Activated CD4-positive, alpha-beta T cell treated with anti-CD3 and anti-CD28 coated beads for 36 hours (primary cell): ENCODE measurements at regions not wholly inside any gene's neighbourhood (a gene's known extent, or its start where the extent isn't known, plus 50 kb on each side); places are given as distances from the start of the nearest gene placed in this dataset.

Experiments
- ATAC-seq: fragments of 200-7000 bp; cut with Tn5 transposase; one replicate; pipeline ENCODE4 v1.10.0; 2021; ENCODE audit warnings: mild to moderate bottlenecking, moderate library complexity
- CTCF ChIA-PET: fragments of 350-600 bp; sonication (Branson Sonifier 250); formaldehyde crosslinking; loops from one replicate; lab custom pipeline; 2021; ENCODE audit warnings: antibody characterized with exemption; lab: Charles Lee
- POLR2A ChIA-PET: fragments of 350-600 bp; sonication (Branson Sonifier 250); formaldehyde crosslinking; loops from one replicate; lab custom pipeline; 2021; ENCODE audit warnings: antibody characterized with exemption, inconsistent platforms; lab: Charles Lee
- DNase-seq: peaks from one replicate; pipeline ENCODE4 v3.0.0-alpha.2; 2020
- H3K27ac Mint-ChIP-seq: one replicate; pipeline ENCODE4 v1.8.0; 2021; ENCODE audit warnings: mixed read lengths
- H3K27me3 Mint-ChIP-seq: one replicate; pipeline ENCODE4 v1.8.0; 2021; ENCODE audit warnings: mixed read lengths
- H3K36me3 Mint-ChIP-seq: one replicate; pipeline ENCODE4 v1.8.0; 2021; ENCODE audit warnings: low read depth, mixed read lengths
- H3K4me1 Mint-ChIP-seq: one replicate; pipeline ENCODE4 v1.8.0; 2021; ENCODE audit warnings: mixed read lengths
- H3K4me3 Mint-ChIP-seq: one replicate; pipeline ENCODE4 v1.8.0; 2021; ENCODE audit warnings: mild to moderate bottlenecking, moderate library complexity, mixed read lengths
- H3K9me3 Mint-ChIP-seq: one replicate; pipeline ENCODE4 v1.8.0; 2021; ENCODE audit warnings: low read depth, mixed read lengths
- intact Hi-C, 2 experiments: fragments of 100-400 bp; cut with DNase I in 1 of 2; cut with micrococcal nuclease in 1 of 2; formaldehyde crosslinking; loops; one replicate each; pipeline versions ENCODE4 v1.14.2 to v1.15.1; 2022 to 2024; cut with DNase I, micrococcal nuclease

DNA sequence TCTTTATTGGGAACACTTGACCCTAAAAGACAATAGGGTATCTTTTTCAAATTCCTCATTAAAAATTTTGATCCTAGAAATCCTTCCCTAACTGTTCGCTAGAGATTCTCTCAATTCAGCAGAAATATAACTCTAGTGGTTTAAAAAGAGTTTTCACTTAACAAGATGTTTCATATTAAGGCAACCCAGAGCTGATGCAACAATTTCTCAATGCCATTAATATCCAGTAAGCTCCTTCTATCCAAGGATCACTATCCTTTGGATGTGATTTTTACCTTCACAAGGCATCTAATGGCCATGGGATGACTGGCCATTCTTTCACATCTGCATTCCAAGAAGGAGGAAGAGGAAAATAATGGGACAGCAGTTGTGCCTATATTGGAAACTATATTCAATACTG, 183.4 kb downstream of the ANKRD50 start:
- ATAC-seq (no peak), DNase-seq (no peak)
- intact Hi-C loops = no loop called here
- ChIA-PET POLR2A (no interaction called here), CTCF (no interaction called here)
- H3K27me3 Mint-ChIP-seq = no peaks in the 10 kb centered on the region
- no peak overlapping the region for H3K27ac Mint-ChIP-seq
- H3K4me1 Mint-ChIP-seq = no peaks in the 10 kb centered on the region
- no peaks in the 10 kb centered on the region for H3K36me3 Mint-ChIP-seq
- no peak overlapping the region for H3K4me3 Mint-ChIP-seq
- H3K9me3 Mint-ChIP-seq = no peaks in the 10 kb centered on the region

DNA sequence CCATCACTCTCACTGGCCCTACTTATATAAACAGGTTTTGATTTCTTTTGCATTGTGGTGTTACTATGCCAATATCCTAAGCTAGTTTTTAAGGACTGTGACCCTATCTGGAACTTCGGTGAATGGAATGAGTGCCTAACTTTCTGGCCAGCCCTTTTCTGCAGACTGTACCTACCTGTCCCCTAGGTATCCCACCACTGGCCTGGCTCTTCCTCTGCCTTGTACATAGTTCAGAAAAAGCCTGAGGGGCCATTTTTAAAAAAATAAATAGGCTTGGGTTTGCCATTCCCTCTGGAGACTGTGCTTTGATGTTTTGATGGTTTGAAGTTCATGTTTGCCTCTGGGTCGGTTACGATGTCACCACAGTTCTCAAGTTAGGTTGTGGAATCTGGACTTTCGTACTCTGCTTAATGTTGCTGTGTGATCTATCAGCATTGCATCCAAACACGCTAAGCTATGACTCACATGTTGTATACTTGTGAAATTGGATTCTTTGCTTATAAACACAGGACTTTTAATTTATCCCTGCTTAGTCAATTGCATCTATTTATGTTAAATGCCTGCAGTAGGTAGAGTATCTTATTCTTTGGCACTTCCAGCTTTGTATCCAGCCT, 182.0 kb downstream of the ANKRD50 start:
- no peaks in the 10 kb centered on the region for H3K36me3 Mint-ChIP-seq
- CTCF ChIA-PET = no interaction called here
- no peaks in the 10 kb centered on the region for H3K27me3 Mint-ChIP-seq
- no peak overlapping the region for H3K4me3 Mint-ChIP-seq
- H3K27ac Mint-ChIP-seq = no peak overlapping the region
- intact Hi-C loops = no loop called here
- POLR2A ChIA-PET = no interaction called here
- H3K9me3 Mint-ChIP-seq = no peaks in the 10 kb centered on the region
- no peaks in the 10 kb centered on the region for H3K4me1 Mint-ChIP-seq
- DNase-seq (no peak), ATAC-seq (no peak)

DNA sequence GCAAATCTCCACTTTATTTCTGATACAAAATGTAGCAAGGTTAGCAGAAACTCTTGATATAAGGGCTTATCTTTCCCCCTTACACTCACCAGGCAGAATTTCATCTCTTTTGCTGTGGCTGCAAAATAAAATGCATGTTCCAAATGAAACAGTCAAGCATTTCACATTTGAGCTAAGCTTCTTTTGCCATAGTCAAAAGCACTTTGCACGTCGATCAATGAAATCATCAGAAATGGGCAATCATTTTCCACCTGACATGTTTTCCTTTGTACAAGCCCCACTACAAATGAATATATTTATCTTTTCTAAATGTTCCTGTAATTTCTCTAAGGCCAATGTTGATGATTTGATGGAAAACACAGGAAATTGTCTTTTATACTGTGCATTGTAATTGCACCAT, 178.4 kb downstream of the ANKRD50 start:
- Mint-ChIP-seq H3K9me3 (no peaks in the 10 kb centered on the region), H3K27me3 (no peaks in the 10 kb centered on the region), H3K36me3 (no peaks in the 10 kb centered on the region), H3K4me1 (no peaks in the 10 kb centered on the region), H3K27ac (no peak overlapping the region), H3K4me3 (no peak overlapping the region)
- no peak for DNase-seq
- intact Hi-C loops = no loop called here
- ChIA-PET CTCF (no interaction called here), POLR2A (no interaction called here)
- ATAC-seq = no peak

DNA sequence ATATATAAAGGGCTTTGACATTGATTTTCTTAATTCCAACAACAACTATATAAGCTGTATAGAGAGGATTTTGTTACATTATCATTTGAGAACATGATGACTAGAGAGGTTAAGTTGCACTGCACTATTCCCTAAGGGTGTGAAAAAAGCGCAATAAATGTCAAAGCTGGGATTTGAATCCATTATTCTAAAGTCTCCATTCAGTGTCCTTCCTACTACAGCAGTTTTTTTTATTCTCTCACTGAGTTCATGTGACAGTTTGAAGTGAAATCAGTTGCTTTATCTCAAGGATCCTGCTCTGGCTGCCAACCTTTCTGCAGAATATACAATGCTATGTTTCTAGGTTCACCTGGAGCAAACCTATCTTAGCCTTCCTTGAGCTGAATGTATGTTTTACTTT, 177.5 kb downstream of the ANKRD50 start:
- intact Hi-C loops = no loop called here
- POLR2A ChIA-PET = no interaction called here
- Mint-ChIP-seq H3K27me3 (no peaks in the 10 kb centered on the region), H3K36me3 (no peaks in the 10 kb centered on the region), H3K9me3 (no peaks in the 10 kb centered on the region), H3K27ac (no peak overlapping the region), H3K4me1 (no peaks in the 10 kb centered on the region), H3K4me3 (no peak overlapping the region)
- CTCF ChIA-PET = no interaction called here
- no peak for DNase-seq
- ATAC-seq = no peak

DNA sequence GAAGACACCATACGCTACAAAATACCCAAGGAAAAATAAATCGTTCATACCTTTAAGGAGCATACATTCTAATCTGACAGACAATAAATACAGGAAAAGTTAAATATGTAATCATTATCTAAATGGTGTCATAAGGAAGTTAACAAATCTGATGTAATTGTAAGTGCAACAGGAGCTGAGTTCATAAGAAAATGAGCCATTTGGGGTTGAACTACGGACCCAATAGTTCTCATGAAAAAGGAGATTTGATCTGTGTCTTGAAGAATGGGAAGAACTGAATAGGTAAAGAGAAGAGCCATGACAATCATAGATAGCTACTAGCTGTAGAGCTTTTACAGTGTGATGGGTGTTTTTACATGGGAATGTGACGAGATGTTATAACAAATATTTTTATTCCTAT, 175.6 kb downstream of the ANKRD50 start:
- Mint-ChIP-seq H3K4me3 (no peak overlapping the region), H3K27ac (no peak overlapping the region), H3K9me3 (no peaks in the 10 kb centered on the region), H3K27me3 (no peaks in the 10 kb centered on the region), H3K4me1 (no peaks in the 10 kb centered on the region), H3K36me3 (no peaks in the 10 kb centered on the region)
- ChIA-PET POLR2A (no interaction called here), CTCF (no interaction called here)
- intact Hi-C loops = no loop called here
- ATAC-seq = no peak
- no peak for DNase-seq

DNA sequence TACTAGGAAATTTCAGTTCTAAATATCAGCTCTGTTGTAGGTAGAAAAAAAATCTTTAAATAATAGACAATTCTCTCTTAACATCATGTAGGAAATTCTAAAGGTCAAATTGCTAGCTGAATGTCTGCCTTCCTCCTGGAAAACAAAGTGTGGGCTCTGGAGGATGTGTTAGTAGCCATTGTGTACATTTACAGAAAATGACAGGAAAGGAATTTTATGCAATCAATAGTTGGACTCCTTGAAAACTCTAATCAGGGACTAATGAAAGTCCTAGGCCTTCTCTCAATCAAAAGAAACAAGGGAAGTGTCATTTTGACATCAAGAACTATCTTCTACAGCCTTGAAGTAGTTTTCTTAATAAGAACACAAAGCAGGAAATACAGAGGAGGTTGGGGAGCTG, 174.6 kb downstream of the ANKRD50 start:
- intact Hi-C loops = no loop called here
- DNase-seq (no peak), ATAC-seq (no peak)
- ChIA-PET CTCF (no interaction called here), POLR2A (no interaction called here)
- Mint-ChIP-seq H3K36me3 (no peaks in the 10 kb centered on the region), H3K4me3 (no peak overlapping the region), H3K27ac (no peak overlapping the region), H3K9me3 (no peaks in the 10 kb centered on the region), H3K4me1 (no peaks in the 10 kb centered on the region), H3K27me3 (no peaks in the 10 kb centered on the region)

DNA sequence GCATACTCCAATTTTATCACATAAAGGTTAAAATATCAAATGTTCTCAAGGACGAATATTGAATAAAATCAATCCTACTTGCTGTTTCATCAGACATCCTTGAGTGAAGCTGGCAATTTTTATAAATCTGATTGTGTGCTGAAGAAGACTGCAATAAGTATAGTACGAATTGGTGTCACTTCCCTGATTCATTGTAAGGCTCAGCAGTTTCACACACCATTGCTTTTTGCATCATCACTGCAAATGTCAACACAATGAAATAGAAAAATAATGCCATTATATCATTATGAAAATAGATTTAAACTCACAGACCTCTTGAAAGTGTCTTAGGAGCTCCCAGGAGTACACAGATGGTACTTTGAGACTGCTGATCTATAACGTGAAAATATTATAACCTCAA, 172.5 kb downstream of the ANKRD50 start:
- DNase-seq = no peak
- Mint-ChIP-seq H3K27ac (no peak overlapping the region), H3K27me3 (no peaks in the 10 kb centered on the region), H3K4me3 (no peak overlapping the region), H3K4me1 (no peaks in the 10 kb centered on the region), H3K9me3 (no peaks in the 10 kb centered on the region), H3K36me3 (no peaks in the 10 kb centered on the region)
- ChIA-PET CTCF (no interaction called here), POLR2A (interaction anchor here (0.8 kb wide), 1 partner anchor 635 kb away, joined by 4 read pairs; no protein-coding TSS in a partner anchor)
- intact Hi-C loops = no loop called here
- no peak for ATAC-seq

DNA sequence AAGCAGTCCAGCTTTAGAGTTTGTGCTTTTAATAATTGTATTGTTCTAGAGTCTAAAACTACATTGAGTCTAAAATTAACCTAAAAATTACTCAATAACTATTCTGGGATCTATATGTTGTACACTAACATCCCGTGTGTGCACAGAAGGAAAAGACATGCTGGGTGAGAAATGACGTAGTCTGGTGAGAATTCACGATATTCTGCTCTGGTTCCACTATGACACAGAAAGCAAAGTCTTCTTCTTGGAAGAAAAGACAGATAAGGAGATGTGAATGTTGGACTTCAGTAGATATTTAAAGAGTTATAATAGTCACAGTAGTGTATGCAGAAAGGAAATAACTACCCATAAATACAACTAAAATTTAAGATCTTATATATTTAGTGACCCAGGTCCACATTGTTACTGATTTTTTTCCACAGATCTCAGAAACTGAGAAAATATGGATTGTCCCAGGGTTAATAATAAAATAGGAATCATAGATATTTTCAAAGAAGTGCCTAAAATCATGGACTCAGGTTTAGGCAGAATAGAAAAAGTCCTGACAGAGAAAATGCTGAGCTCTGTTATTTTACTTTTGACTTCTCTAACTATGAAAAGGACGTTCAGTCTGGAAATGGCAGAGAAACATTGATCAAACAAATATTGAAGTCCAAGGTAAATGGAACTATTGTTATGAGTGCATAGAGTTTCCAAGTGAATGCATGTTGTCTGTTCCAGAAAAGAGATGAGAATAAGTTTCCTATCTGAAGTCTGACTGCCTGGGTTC, 170.7 kb downstream of the ANKRD50 start:
- H3K4me3 Mint-ChIP-seq = no peak overlapping the region
- CTCF ChIA-PET = no interaction called here

DNA sequence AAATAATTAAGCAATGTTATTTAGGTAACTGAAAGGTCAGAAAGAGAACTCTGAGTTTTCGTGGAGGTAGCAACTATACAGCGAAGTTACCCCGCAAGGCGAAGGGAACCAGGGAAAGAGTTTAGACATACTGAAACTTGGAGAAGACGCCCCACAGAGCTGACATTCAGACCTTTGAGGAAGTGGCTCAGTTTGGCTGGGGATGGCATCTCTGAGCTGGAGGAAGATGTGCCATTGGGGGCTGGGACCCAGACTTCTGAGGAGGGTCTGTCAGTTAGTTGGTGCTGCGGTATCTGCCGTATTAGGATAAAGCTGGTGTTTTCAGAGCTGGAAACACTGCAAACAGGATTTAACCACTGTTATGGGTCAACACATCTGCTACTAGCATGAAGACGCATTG, 156.6 kb downstream of the ANKRD50 start:
- no peaks in the 10 kb centered on the region for H3K36me3 Mint-ChIP-seq

More for the DNA sequence above, 170.7 kb downstream of the ANKRD50 start:
- Mint-ChIP-seq H3K36me3 (no peaks in the 10 kb centered on the region), H3K9me3 (no peaks in the 10 kb centered on the region), H3K27me3 (no peaks in the 10 kb centered on the region), H3K27ac (no peak overlapping the region), H3K4me1 (no peaks in the 10 kb centered on the region)
- intact Hi-C loops = no loop called here
- DNase-seq = no peak
- ATAC-seq = no peak
- POLR2A ChIA-PET = no interaction called here

DNA sequence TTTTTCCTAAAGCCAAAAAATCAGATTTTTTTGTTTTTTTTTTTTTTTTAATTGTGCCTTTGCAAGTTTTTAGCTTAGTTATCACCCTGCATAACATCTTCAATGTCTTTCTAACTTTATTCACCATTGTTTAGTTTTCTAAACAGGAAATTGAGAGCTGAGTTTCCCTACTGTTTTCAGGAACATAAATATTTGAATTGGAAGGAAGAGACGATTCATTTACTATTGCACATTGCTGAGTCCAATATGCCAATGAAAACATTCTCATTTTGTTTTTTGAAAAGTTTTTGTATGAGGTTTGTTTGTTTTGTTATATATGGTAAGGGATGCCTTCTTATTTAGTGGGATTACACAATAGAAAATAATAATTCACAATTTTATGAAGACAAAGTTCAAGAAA, 148.4 kb downstream of the ANKRD50 start:
- ChIA-PET CTCF (no interaction called here), POLR2A (no interaction called here)
- Mint-ChIP-seq H3K36me3 (no peaks in the 10 kb centered on the region), H3K4me3 (no peak overlapping the region), H3K4me1 (no peaks in the 10 kb centered on the region), H3K27ac (no peak overlapping the region), H3K27me3 (no peaks in the 10 kb centered on the region), H3K9me3 (no peaks in the 10 kb centered on the region)
- intact Hi-C loops = no loop called here
- ATAC-seq (no peak), DNase-seq (no peak)

More for the DNA sequence above, 156.6 kb downstream of the ANKRD50 start:
- ChIA-PET CTCF (no interaction called here), POLR2A (no interaction called here)
- no peaks in the 10 kb centered on the region for H3K4me1 Mint-ChIP-seq
- H3K9me3 Mint-ChIP-seq = no peaks in the 10 kb centered on the region
- ATAC-seq = no peak
- intact Hi-C loops = no loop called here
- H3K27me3 Mint-ChIP-seq = no peaks in the 10 kb centered on the region
- H3K4me3 Mint-ChIP-seq = no peak overlapping the region
- H3K27ac Mint-ChIP-seq = no peak overlapping the region
- DNase-seq = no peak

DNA sequence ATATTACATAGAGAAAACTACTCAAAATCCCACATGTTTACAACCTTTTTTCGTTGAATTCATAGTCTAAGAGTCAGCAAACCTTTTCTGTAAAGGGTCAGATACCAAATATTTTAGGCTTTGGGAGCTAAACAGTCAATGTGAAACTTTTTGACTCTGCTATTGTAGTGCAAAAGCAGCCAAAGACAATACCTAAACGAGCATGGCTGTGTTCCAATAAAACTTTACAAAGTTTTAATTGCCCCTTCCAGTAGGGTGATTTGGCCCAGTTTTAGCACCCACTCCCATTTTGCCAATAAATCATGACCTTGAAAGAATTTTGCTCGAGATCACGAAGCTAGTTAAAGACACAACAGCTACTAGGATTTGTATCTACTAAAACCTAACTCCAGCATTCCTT, 147.2 kb downstream of the ANKRD50 start:
- H3K4me3 Mint-ChIP-seq = no peak overlapping the region
- H3K27ac Mint-ChIP-seq = no peak overlapping the region
- DNase-seq = no peak
- intact Hi-C loops = no loop called here
- no peak for ATAC-seq
- ChIA-PET POLR2A (no interaction called here), CTCF (no interaction called here)
- no peaks in the 10 kb centered on the region for H3K27me3 Mint-ChIP-seq
- H3K36me3 Mint-ChIP-seq = no peaks in the 10 kb centered on the region
- H3K4me1 Mint-ChIP-seq = no peaks in the 10 kb centered on the region
- no peaks in the 10 kb centered on the region for H3K9me3 Mint-ChIP-seq

DNA sequence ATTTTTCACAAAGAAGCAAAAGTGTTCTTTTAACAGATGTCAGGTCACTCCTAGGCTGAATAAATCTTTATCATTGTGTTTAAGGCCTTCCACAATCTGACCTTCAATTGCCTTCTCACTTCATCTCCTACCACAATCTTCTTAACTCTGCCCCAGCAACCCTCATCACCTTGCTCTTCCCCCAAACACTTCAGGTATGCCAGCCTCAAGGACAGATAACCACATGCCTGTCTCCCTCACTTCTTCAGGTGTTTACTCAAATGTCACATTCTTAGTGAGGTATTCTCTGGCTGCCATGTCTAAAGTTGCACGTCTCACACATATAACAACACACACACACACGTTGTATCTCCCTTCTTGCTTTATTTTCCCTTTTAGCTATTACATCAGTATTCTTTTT, 146.5 kb downstream of the ANKRD50 start:
- Mint-ChIP-seq H3K27me3 (no peaks in the 10 kb centered on the region), H3K9me3 (no peaks in the 10 kb centered on the region), H3K36me3 (no peaks in the 10 kb centered on the region), H3K4me3 (no peak overlapping the region), H3K27ac (no peak overlapping the region), H3K4me1 (no peaks in the 10 kb centered on the region)
- ATAC-seq = no peak
- intact Hi-C loops = no loop called here
- ChIA-PET CTCF (no interaction called here), POLR2A (no interaction called here)
- no peak for DNase-seq
